H1 (cell line): ENCODE measurements at regions not wholly inside any gene's neighbourhood (a gene's known extent, or its start where the extent isn't known, plus 50 kb on each side); places are given as distances from the start of the nearest gene placed in this dataset.

Experiments used
- BRCA1 ChIP-seq: IDR thresholded peaks from 2 replicates; pipeline ENCODE4 v1.6.1; 2012; ENCODE audit warnings: low read depth, low read length, improper control_type of control experiment
- TF ChIP-seq, protein P1 (sequence below): IDR thresholded peaks from 2 replicates; pipeline ENCODE4 v1.6.1; 2012; ENCODE audit warnings: inconsistent platforms

DNA sequence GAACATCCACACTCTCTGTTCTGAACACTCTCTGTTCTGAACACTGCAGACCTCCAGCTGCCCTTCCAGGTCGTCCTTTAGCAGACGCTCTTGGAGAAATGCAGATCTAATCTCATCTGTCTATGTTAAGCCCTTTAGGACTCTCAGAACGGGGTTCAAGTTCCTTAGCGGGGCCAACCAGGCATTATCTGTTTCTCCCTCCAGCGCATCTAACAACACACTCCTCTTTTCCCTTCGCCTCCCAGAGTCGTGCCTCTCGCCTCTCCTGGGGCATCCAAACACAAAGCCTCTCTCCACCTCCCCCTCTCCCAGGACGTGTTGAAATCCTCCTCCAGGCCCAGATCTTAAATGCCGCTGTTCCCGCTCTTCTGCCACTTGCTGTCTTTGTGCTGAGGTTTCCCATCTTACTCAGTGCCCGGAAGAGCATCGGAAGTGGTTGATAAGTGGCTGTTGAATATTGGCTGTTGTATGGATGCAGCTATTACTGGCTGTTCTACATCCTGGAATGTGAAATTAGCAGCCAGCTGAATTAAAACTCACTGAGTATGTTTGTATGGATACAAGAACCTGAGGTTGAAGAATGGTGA lies 108.4 kb upstream of the GGTLC1 start (continued):
- TF ChIP-seq, protein P1, sequence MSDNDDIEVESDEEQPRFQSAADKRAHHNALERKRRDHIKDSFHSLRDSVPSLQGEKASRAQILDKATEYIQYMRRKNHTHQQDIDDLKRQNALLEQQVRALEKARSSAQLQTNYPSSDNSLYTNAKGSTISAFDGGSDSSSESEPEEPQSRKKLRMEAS = no peak
- no peak for TF ChIP-seq BRCA1
